GM23248 (cell line): ENCODE measurements at regions not wholly inside any gene's neighbourhood (a gene's known extent, or its start where the extent isn't known, plus 50 kb on each side); places are given as distances from the start of the nearest gene placed in this dataset.
A peak's percentile ranks its signal among the peaks of the same experiment; 100 is the strongest.

ENCODE experiments used
- DNase-seq: peaks from one replicate; pipeline ENCODE4 v3.0.0-alpha.2; 2015
- H2AFZ ChIP-seq: fragments of 200-600 bp; sonication (generic); 2 replicates; pipeline ENCODE4 v1.6.1; 2016; ENCODE audit warnings: antibody characterized with exemption
- H3F3A ChIP-seq: fragments of 200-600 bp; sonication (generic); 2 replicates; pipeline ENCODE4 v1.6.1; 2016; ENCODE audit warnings: mild to moderate bottlenecking, antibody characterized with exemption, mixed run types; ENCODE audit not compliant: insufficient read depth
- H3K27ac ChIP-seq: fragments of 200-600 bp; sonication (generic); 2 replicates; pipeline ENCODE4 v1.5.1; 2016; ENCODE audit warnings: mild to moderate bottlenecking
- H3K27me3 ChIP-seq: fragments of 200-600 bp; sonication (generic); replicated peaks from 2 replicates; pipeline ENCODE4 v1.6.1; 2016; ENCODE audit warnings: mild to moderate bottlenecking; ENCODE audit not compliant: insufficient read depth
- H3K36me3 ChIP-seq: fragments of 200-600 bp; sonication (generic); 2 replicates; pipeline ENCODE4 v1.6.1; 2016; ENCODE audit warnings: low read depth, mild to moderate bottlenecking
- H3K4me1 ChIP-seq: fragments of 200-600 bp; sonication (generic); 2 replicates; pipeline ENCODE4 v1.6.1; 2016; ENCODE audit warnings: mild to moderate bottlenecking; ENCODE audit not compliant: insufficient read depth
- H3K4me2 ChIP-seq: fragments of 200-600 bp; sonication (generic); one replicate; pipeline ENCODE4 v1.6.1; 2016; ENCODE audit warnings: mild to moderate bottlenecking; ENCODE audit not compliant: unreplicated experiment
- H3K4me3 ChIP-seq: fragments of 200-600 bp; sonication (generic); 2 replicates; pipeline ENCODE4 v1.5.1; 2016; ENCODE audit warnings: mild to moderate bottlenecking
- H3K79me2 ChIP-seq: fragments of 200-600 bp; sonication (generic); 2 replicates; pipeline ENCODE4 v1.6.1; 2016; ENCODE audit warnings: mild to moderate bottlenecking; ENCODE audit not compliant: insufficient read depth
- H3K9ac ChIP-seq: fragments of 200-600 bp; sonication (generic); 2 replicates; pipeline ENCODE4 v1.6.1; 2016; ENCODE audit warnings: mild to moderate bottlenecking
- H3K9me2 ChIP-seq: fragments of 200-600 bp; sonication (generic); 2 replicates; pipeline ENCODE4 v1.6.1; 2016; ENCODE audit warnings: mixed run types, mild to moderate bottlenecking, moderate library complexity; ENCODE audit not compliant: insufficient read depth
- H3K9me3 ChIP-seq: fragments of 200-600 bp; sonication (generic); one replicate; pipeline ENCODE4 v1.6.1; 2017; ENCODE audit warnings: low read depth
- H4K20me1 ChIP-seq: fragments of 200-600 bp; sonication (generic); 2 replicates; pipeline ENCODE4 v1.6.0; 2016; ENCODE audit not compliant: insufficient read depth
- EZH2 ChIP-seq: fragments of 200-600 bp; sonication (generic); IDR thresholded peaks from 2 replicates; pipeline ENCODE4 v1.6.1; 2018; ENCODE audit warnings: antibody characterized with exemption, mild to moderate bottlenecking; ENCODE audit not compliant: insufficient read depth, poor library complexity, severe bottlenecking
- EZH2phosphoT487 ChIP-seq: fragments of 200-600 bp; sonication (generic); IDR thresholded peaks from 2 replicates; pipeline ENCODE4 v1.6.1; 2018; ENCODE audit warnings: antibody characterized with exemption, moderate library complexity, mild to moderate bottlenecking, low read depth; ENCODE audit not compliant: insufficient read depth
- WGBS, 2 experiments: methylation state at CpG; one replicate each; pipeline ENCODE4 v1.1.6; 2015 to 2017; ENCODE audit warnings: low lambda C conversion rate in 2 of 2, low coverage in 1 of 2; ENCODE audit errors: missing lambda C conversion rate in 2 of 2; 5-methylcytosine and 5-hydroxymethylcytosine counted together
- in situ Hi-C: fragments of 300-500 bp; cut with MboI; formaldehyde crosslinking; loops from 2 replicates; pipeline ENCODE4 v1.15.0; 2020

DNA sequence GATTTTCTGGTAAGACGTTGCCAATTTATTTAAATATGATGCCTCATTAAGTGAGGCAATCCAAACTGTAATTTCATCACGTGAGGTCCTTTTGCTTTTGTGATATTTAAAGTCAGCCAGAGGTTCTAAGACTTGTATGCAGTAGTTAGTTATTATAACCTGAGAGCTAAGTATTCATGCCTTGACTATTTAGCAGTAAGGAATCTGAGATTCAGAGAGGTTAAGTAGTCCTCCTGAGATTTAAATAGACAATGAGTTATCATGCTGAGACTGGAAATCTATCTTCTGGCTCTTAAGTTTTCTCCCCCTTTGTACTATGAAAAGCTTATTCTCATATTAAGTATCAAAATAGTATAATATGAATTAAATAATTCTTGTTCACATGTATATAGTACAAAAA lies 158.0 kb downstream of the UTRN start:
- no peak for TF ChIP-seq EZH2phosphoT487
- no peak for TF ChIP-seq EZH2
- H3F3A ChIP-seq = peaks cover 22% of the 10 kb centered on the region
- peaks cover 46% of the 10 kb centered on the region for H3K36me3 ChIP-seq
- no peaks in the 10 kb centered on the region for H3K27me3 ChIP-seq
- H3K9ac ChIP-seq = no peak overlapping the region
- no peak overlapping the region for H2AFZ ChIP-seq
- no peaks in the 10 kb centered on the region for H3K9me2 ChIP-seq
- no peak overlapping the region for H3K4me3 ChIP-seq
- 97% methylated on average over 2 of the region's 2 CpGs for WGBS, 2 experiments
- in situ Hi-C loops = no loop called here
- no peaks in the 10 kb centered on the region for H3K79me2 ChIP-seq
- H3K4me1 ChIP-seq = peaks cover 15% of the 10 kb centered on the region
- H3K9me3 ChIP-seq = no peaks in the 10 kb centered on the region
- no peak overlapping the region for H3K4me2 ChIP-seq
- H3K27ac ChIP-seq = no peak overlapping the region
- no peak for DNase-seq
- H4K20me1 ChIP-seq = no peaks in the 10 kb centered on the region

GRCh38 chr6:144447472-144447871 lies 162.3 kb downstream of the UTRN start:
- Histone ChIP-seq H3F3A (peaks cover 35% of the 10 kb centered on the region), H3K79me2 (no peaks in the 10 kb centered on the region), H3K4me3 (no peak overlapping the region), H3K27me3 (no peaks in the 10 kb centered on the region), H3K9me3 (no peaks in the 10 kb centered on the region), H2AFZ (no peak overlapping the region), H3K9ac (no peak overlapping the region), H3K9me2 (no peaks in the 10 kb centered on the region), H3K36me3 (peaks cover 35% of the 10 kb centered on the region), H4K20me1 (no peaks in the 10 kb centered on the region), H3K4me1 (peaks cover 22% of the 10 kb centered on the region), H3K27ac (peak overlapping the region; percentile 49), H3K4me2 (peak overlapping the region; percentile 40)
- TF ChIP-seq EZH2 = no peak
- in situ Hi-C loops = no loop called here
- DNase-seq = peak; percentile 76
- WGBS, 2 experiments = 14 to 16% methylated on average over 1 of the region's 1 CpG

- Histone ChIP-seq H3K9me2 (no peaks in the 10 kb centered on the region), H3F3A (peaks cover 35% of the 10 kb centered on the region), H3K4me3 (no peak overlapping the region), H3K4me1 (peaks cover 22% of the 10 kb centered on the region), H3K27ac (no peak overlapping the region), H3K36me3 (peaks cover 39% of the 10 kb centered on the region), H3K9me3 (no peaks in the 10 kb centered on the region), H3K27me3 (no peaks in the 10 kb centered on the region), H3K9ac (no peak overlapping the region), H3K79me2 (no peaks in the 10 kb centered on the region), H2AFZ (no peak overlapping the region), H3K4me2 (no peak overlapping the region), H4K20me1 (no peaks in the 10 kb centered on the region)
- 86 to 88% methylated on average over 7 of the region's 7 CpGs for WGBS, 2 experiments
- DNase-seq = no peak
- in situ Hi-C loops = no loop called here
- no peak for TF ChIP-seq EZH2
- no peak for TF ChIP-seq EZH2phosphoT487
Measured at GRCh38 chr6:144449218-144449617, 164.1 kb downstream of the UTRN start.

- H3K9me2 ChIP-seq = no peaks in the 10 kb centered on the region
- TF ChIP-seq EZH2 (no peak), EZH2phosphoT487 (no peak)
- H3K9ac ChIP-seq = no peak overlapping the region
- H3K27ac ChIP-seq = no peak overlapping the region
- no peaks in the 10 kb centered on the region for H3K9me3 ChIP-seq
- no peaks in the 10 kb centered on the region for H3K79me2 ChIP-seq
- DNase-seq = no peak
- H3K4me2 ChIP-seq = no peak overlapping the region
- peaks cover 22% of the 10 kb centered on the region for H3K4me1 ChIP-seq
- WGBS, 2 experiments = 87 to 89% methylated on average over 8 of the region's 8 CpGs
- H3K4me3 ChIP-seq = no peak overlapping the region
- H4K20me1 ChIP-seq = no peaks in the 10 kb centered on the region
- H3F3A ChIP-seq = peaks cover 35% of the 10 kb centered on the region
- H3K36me3 ChIP-seq = peaks cover 38% of the 10 kb centered on the region
- no peaks in the 10 kb centered on the region for H3K27me3 ChIP-seq
- no peak overlapping the region for H2AFZ ChIP-seq
- in situ Hi-C loops = no loop called here
Measured at GRCh38 chr6:144449911-144450597, 164.9 kb downstream of the UTRN start.
